B cell (primary cell): ENCODE measurements at regions not wholly inside any gene's neighbourhood (a gene's known extent, or its start where the extent isn't known, plus 50 kb on each side); places are given as distances from the start of the nearest gene placed in this dataset.

ENCODE experiments used
- ATAC-seq: fragments of 200-7000 bp; cut with Tn5 transposase; one replicate; pipeline ENCODE4 v1.10.0; 2021; ENCODE audit warnings: low read depth, mild to moderate bottlenecking, moderate number of reproducible peaks, moderate library complexity
- CTCF ChIA-PET: fragments of 350-600 bp; sonication (Branson Sonifier 250); formaldehyde crosslinking; loops from one replicate; lab custom pipeline; 2021; ENCODE audit warnings: antibody characterized with exemption, inconsistent platforms; lab: Charles Lee
- POLR2A ChIA-PET: fragments of 350-600 bp; sonication (Branson Sonifier 250); formaldehyde crosslinking; loops from one replicate; lab custom pipeline; 2021; ENCODE audit warnings: antibody characterized with exemption; lab: Charles Lee
- DNase-seq: peaks from one replicate; pipeline ENCODE4 v3.0.0; 2013
- H2AFZ ChIP-seq: 2 replicates; pipeline ENCODE4 v1.6.1; 2012; ENCODE audit warnings: mild to moderate bottlenecking, low read depth, low read length; ENCODE audit not compliant: insufficient read depth, poor library complexity, severe bottlenecking
- H3K27ac ChIP-seq, 2 donors: 1 replicate in 1 of 2; 2 replicates in 1 of 2; pipeline ENCODE4 v1.5.1; 2012 to 2013; ENCODE audit warnings: low read length in 2 of 2, mild to moderate bottlenecking in 2 of 2, moderate library complexity in 1 of 2
- H3K27me3 ChIP-seq, 4 experiments: fragments of 200-600 bp in 1 of 4; sonication (generic) in 1 of 4; replicated peaks in 1 of 4; 1 replicate in 2 of 4; 2 replicates in 2 of 4; pipeline versions ENCODE4 v1.6.1 to v1.7.0; 2013 to 2016; ENCODE audit warnings: low read length in 3 of 4, mild to moderate bottlenecking in 2 of 4, mixed read lengths in 1 of 4, moderate library complexity in 1 of 4; ENCODE audit not compliant: insufficient read depth in 4 of 4, control insufficient read depth in 3 of 4; ENCODE audit errors: control extremely low read depth in 1 of 4
- H3K36me3 ChIP-seq, 2 experiments: replicated peaks in 1 of 2; 1 replicate in 1 of 2; 2 replicates in 1 of 2; pipeline versions ENCODE4 v1.6.1 to v1.7.1; 2013; ENCODE audit warnings: low read length in 1 of 2; ENCODE audit not compliant: insufficient read depth in 2 of 2, control insufficient read depth in 1 of 2; ENCODE audit errors: control extremely low read depth in 1 of 2, extremely low read depth in 1 of 2
- H3K4me1 ChIP-seq, 2 donors: fragments of 200-600 bp in 1 of 2; sonication (generic) in 1 of 2; 1 replicate in 1 of 2; 2 replicates in 1 of 2; pipeline versions ENCODE4 v1.5.1 to v1.6.1; 2013 to 2017; ENCODE audit warnings: low read length in 2 of 2; ENCODE audit not compliant: control insufficient read depth in 2 of 2, insufficient read depth in 2 of 2
- H3K4me2 ChIP-seq: replicated peaks from 2 replicates; pipeline ENCODE3; 2012; ENCODE audit warnings: mild to moderate bottlenecking, low read depth, low read length; ENCODE audit not compliant: poor library complexity, severe bottlenecking
- H3K4me3 ChIP-seq, 5 experiments: fragments of 200-600 bp in 1 of 5; sonication (generic) in 1 of 5; 1 replicate in 3 of 5; 2 replicates in 2 of 5; pipeline versions ENCODE4 v1.5.1 to v1.7.0; 2011 to 2016; ENCODE audit warnings: low read length in 4 of 5, mild to moderate bottlenecking in 4 of 5, low read depth in 2 of 5, control low read depth in 1 of 5, moderate library complexity in 1 of 5; ENCODE audit not compliant: insufficient read depth in 1 of 5; ENCODE audit errors: control extremely low read depth in 1 of 5, extremely low read depth in 1 of 5
- H3K79me2 ChIP-seq: fragments of 200-600 bp; sonication (generic); one replicate; pipeline ENCODE4 v1.6.0; 2016; ENCODE audit warnings: low read length; ENCODE audit not compliant: control insufficient read depth, insufficient read depth
- H3K9ac ChIP-seq: fragments of 200-600 bp; sonication (generic); 2 replicates; pipeline ENCODE4 v1.6.1; 2017; ENCODE audit warnings: mild to moderate bottlenecking, low read length, moderate library complexity
- H3K9me3 ChIP-seq, 3 donors: one replicate each; pipeline versions ENCODE4 v1.6.1 to v1.7.1; 2013; ENCODE audit warnings: low read length in 2 of 3; ENCODE audit not compliant: control insufficient read depth in 2 of 3, insufficient read depth in 1 of 3; ENCODE audit errors: control extremely low read depth in 1 of 3
- H4K20me1 ChIP-seq: 2 replicates; pipeline ENCODE4 v1.6.0; 2012; ENCODE audit warnings: mild to moderate bottlenecking, low read length; ENCODE audit not compliant: insufficient read depth, control insufficient read depth, poor library complexity, severe bottlenecking
- H3K27ac Mint-ChIP-seq: one replicate; pipeline ENCODE4 v1.8.0; 2021; ENCODE audit warnings: mixed read lengths
- H3K27me3 Mint-ChIP-seq: one replicate; pipeline ENCODE4 v1.8.0; 2021; ENCODE audit warnings: mixed read lengths
- H3K4me1 Mint-ChIP-seq: one replicate; pipeline ENCODE4 v1.8.0; 2021; ENCODE audit warnings: mixed read lengths
- H3K4me3 Mint-ChIP-seq: one replicate; pipeline ENCODE4 v1.8.0; 2021; ENCODE audit warnings: mixed read lengths
- H3K9me3 Mint-ChIP-seq: one replicate; pipeline ENCODE4 v1.8.0; 2022; ENCODE audit warnings: mixed read lengths; ENCODE audit not compliant: insufficient read depth
- EZH2 ChIP-seq: IDR thresholded peaks from 2 replicates; pipeline ENCODE4 v1.6.1; 2012; ENCODE audit warnings: borderline replicate concordance, low read depth, mild to moderate bottlenecking, moderate library complexity, low read length; ENCODE audit not compliant: insufficient read depth, poor library complexity, severe bottlenecking
- WGBS: methylation state at CpG from one replicate; pipeline ENCODE4 v1.1.5; 2013; ENCODE audit warnings: missing lambda C conversion rate; ENCODE audit not compliant: insufficient coverage; 5-methylcytosine and 5-hydroxymethylcytosine counted together
- intact Hi-C: fragments of 100-400 bp; cut with micrococcal nuclease; formaldehyde crosslinking; loops from one replicate; pipeline ENCODE4 v1.10.0; 2022
- TF ChIP-seq, protein P1 (sequence below): fragments of 200-600 bp; IDR thresholded peaks from one replicate; pipeline ENCODE4 v1.8.0; 2022; ENCODE audit warnings: antibody characterized with exemption, mild to moderate bottlenecking

DNA sequence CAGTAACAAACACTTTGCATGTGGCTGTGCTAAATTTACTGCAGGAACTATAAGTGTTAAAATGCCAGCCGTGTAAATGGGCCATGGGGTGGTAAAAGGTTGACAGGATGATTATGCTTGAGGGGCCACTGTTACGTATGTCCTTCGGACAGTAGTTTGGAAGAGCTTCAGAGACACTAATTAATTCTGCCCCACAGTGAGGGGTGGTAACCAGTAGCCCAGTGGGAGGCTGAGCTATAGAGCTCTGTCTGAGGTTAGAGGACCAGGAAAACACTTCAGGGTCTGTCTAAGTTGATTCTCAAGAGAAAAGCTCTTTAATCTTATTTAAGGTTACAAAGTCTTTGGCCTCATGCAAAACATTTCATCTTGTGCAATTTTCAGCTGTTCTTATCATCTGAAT is 176.6 kb downstream of the DMRTA1 start:
- no peaks in the 10 kb centered on the region for H3K79me2 ChIP-seq
- H3K27me3 ChIP-seq: no peaks in the 10 kb centered on the region
- 53% methylated on average over 3 of the region's 3 CpGs for WGBS
- H3K27me3 Mint-ChIP-seq: no peaks in the 10 kb centered on the region
- ChIA-PET POLR2A (no interaction called here), CTCF (no interaction called here)
- no peak overlapping the region for H3K27ac Mint-ChIP-seq
- H4K20me1 ChIP-seq: no peaks in the 10 kb centered on the region
- H3K9ac ChIP-seq: no peak overlapping the region
- no peak overlapping the region for H3K4me2 ChIP-seq
- H3K4me3 ChIP-seq: no peak overlapping the region
- no peak overlapping the region for H2AFZ ChIP-seq
- ATAC-seq (no peak), DNase-seq (no peak)
- no peaks in the 10 kb centered on the region for H3K4me1 ChIP-seq
- intact Hi-C loops: no loop called here
- no peaks in the 10 kb centered on the region for H3K36me3 ChIP-seq
- no peak for TF ChIP-seq EZH2
- TF ChIP-seq, protein P1, sequence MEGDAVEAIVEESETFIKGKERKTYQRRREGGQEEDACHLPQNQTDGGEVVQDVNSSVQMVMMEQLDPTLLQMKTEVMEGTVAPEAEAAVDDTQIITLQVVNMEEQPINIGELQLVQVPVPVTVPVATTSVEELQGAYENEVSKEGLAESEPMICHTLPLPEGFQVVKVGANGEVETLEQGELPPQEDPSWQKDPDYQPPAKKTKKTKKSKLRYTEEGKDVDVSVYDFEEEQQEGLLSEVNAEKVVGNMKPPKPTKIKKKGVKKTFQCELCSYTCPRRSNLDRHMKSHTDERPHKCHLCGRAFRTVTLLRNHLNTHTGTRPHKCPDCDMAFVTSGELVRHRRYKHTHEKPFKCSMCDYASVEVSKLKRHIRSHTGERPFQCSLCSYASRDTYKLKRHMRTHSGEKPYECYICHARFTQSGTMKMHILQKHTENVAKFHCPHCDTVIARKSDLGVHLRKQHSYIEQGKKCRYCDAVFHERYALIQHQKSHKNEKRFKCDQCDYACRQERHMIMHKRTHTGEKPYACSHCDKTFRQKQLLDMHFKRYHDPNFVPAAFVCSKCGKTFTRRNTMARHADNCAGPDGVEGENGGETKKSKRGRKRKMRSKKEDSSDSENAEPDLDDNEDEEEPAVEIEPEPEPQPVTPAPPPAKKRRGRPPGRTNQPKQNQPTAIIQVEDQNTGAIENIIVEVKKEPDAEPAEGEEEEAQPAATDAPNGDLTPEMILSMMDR: no peak
- H3K9me3 ChIP-seq: peaks cover 0 to 4% (median 0%) of the 10 kb centered on the region in 3 donors
- no peak overlapping the region for H3K27ac ChIP-seq
- H3K9me3 Mint-ChIP-seq: peaks cover 3% of the 10 kb centered on the region
- no peaks in the 10 kb centered on the region for H3K4me1 Mint-ChIP-seq
- no peak overlapping the region for H3K4me3 Mint-ChIP-seq

DNA sequence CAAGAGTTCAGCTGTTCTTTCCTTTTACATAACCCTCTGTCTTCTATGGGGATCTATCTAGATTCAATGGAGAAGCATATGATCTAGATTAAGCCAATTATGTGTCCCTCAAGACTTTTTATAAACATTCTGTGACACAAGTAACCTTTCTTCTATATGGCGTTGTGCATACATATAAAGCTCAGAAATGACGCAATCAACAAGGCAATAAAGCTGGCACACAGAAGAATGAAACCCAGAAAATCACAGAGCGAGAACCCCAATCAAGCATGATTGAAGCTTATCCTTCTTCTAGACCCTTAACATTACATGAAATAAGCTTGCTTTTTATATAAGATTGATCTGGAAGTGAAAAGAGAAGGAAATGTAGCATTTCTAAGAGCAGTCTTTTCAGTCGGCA is 178.9 kb downstream of the DMRTA1 start:
- no peaks in the 10 kb centered on the region for H3K36me3 ChIP-seq
- 100% methylated on average over 2 of the region's 4 CpGs for WGBS
- CTCF ChIA-PET: no interaction called here
- POLR2A ChIA-PET: no interaction called here
- ATAC-seq (no peak), DNase-seq (no peak)
- no peak overlapping the region for H3K27ac Mint-ChIP-seq
- H2AFZ ChIP-seq: no peak overlapping the region
- H3K79me2 ChIP-seq: no peaks in the 10 kb centered on the region
- H3K9me3 Mint-ChIP-seq: peaks cover 8% of the 10 kb centered on the region
- no peaks in the 10 kb centered on the region for H3K27me3 Mint-ChIP-seq
- no peaks in the 10 kb centered on the region for H4K20me1 ChIP-seq
- TF ChIP-seq, protein P1: no peak
- no peak for TF ChIP-seq EZH2
- H3K4me2 ChIP-seq: no peak overlapping the region
- intact Hi-C loops: no loop called here
- H3K27ac ChIP-seq: no peak overlapping the region
- H3K4me3 ChIP-seq: no peak overlapping the region
- H3K27me3 ChIP-seq: no peaks in the 10 kb centered on the region
- H3K4me3 Mint-ChIP-seq: no peak overlapping the region
- no peaks in the 10 kb centered on the region for H3K4me1 ChIP-seq
- no peaks in the 10 kb centered on the region for H3K4me1 Mint-ChIP-seq
- peaks cover 0 to 4% (median 0%) of the 10 kb centered on the region in 3 donors for H3K9me3 ChIP-seq
- H3K9ac ChIP-seq: no peak overlapping the region
